Smooth muscle cell (in vitro differentiated cells): ENCODE measurements at regions not wholly inside any gene's neighbourhood (a gene's known extent, or its start where the extent isn't known, plus 50 kb on each side); places are given as distances from the start of the nearest gene placed in this dataset.

Experiments
- DNase-seq: peaks from one replicate; lab custom pipeline; 2025; ENCODE audit not compliant: unreplicated experiment; lab: John Stamatoyannopoulos, UW
- H2AFZ ChIP-seq: fragments of 200-600 bp; sonication (generic); 2 replicates; pipeline ENCODE4 v1.6.0; 2016; ENCODE audit warnings: antibody characterized with exemption, low read depth, mild to moderate bottlenecking
- H3F3A ChIP-seq: fragments of 200-600 bp; sonication (generic); 2 replicates; pipeline ENCODE4 v1.6.0; 2017; ENCODE audit warnings: antibody characterized with exemption, low read depth
- H3K27ac ChIP-seq: fragments of 200-600 bp; sonication (generic); 2 replicates; pipeline ENCODE4 v1.5.1; 2016; ENCODE audit warnings: low read depth, mild to moderate bottlenecking
- H3K27me3 ChIP-seq: fragments of 200-600 bp; sonication (generic); 2 replicates; pipeline ENCODE4 v1.6.1; 2016; ENCODE audit warnings: low read depth, mild to moderate bottlenecking
- H3K36me3 ChIP-seq: fragments of 200-600 bp; sonication (generic); 2 replicates; pipeline ENCODE4 v1.5.1; 2016; ENCODE audit warnings: low read depth
- H3K4me1 ChIP-seq: fragments of 200-600 bp; sonication (generic); 2 replicates; pipeline ENCODE4 v1.5.1; 2016; ENCODE audit warnings: low read depth
- H3K4me2 ChIP-seq: fragments of 200-600 bp; sonication (generic); 2 replicates; pipeline ENCODE4 v1.6.0; 2016; ENCODE audit warnings: mild to moderate bottlenecking
- H3K4me3 ChIP-seq: fragments of 200-600 bp; sonication (generic); 2 replicates; pipeline ENCODE4 v1.5.1; 2016; ENCODE audit warnings: mild to moderate bottlenecking
- H3K79me2 ChIP-seq: fragments of 200-600 bp; sonication (generic); 2 replicates; pipeline ENCODE4 v1.6.0; 2016; ENCODE audit warnings: low read depth, mild to moderate bottlenecking
- H3K9ac ChIP-seq: fragments of 200-600 bp; sonication (generic); 2 replicates; pipeline ENCODE4 v1.6.0; 2016; ENCODE audit warnings: low read depth
- H3K9me3 ChIP-seq: fragments of 200-600 bp; sonication (generic); replicated peaks from 2 replicates; pipeline ENCODE4 v1.5.1; 2016; ENCODE audit warnings: low read depth
- H4K20me1 ChIP-seq: fragments of 200-600 bp; sonication (generic); 2 replicates; pipeline ENCODE4 v1.6.0; 2016; ENCODE audit warnings: low read depth
- CTCF ChIP-seq: fragments of 200-600 bp; sonication (generic); IDR thresholded peaks from 2 replicates; pipeline ENCODE4 v1.5.1; 2017; ENCODE audit warnings: borderline replicate concordance, mild to moderate bottlenecking, antibody characterized with exemption; ENCODE audit not compliant: insufficient read depth, poor library complexity, severe bottlenecking
- WGBS: methylation state at CpG from one replicate; pipeline ENCODE4 v1.1.7; 2016; ENCODE audit warnings: low lambda C conversion rate; 5-methylcytosine and 5-hydroxymethylcytosine counted together

- TF ChIP-seq CTCF = no peak
- no peak overlapping the region for H3K27ac ChIP-seq
- DNase-seq = no peak
Observed at GRCh38 chr6:93745306-93745705, 325.9 kb upstream of the EPHA7 start.

GRCh38 chr6:93735099-93735498, 315.7 kb upstream of the EPHA7 start:
- no peaks in the 10 kb centered on the region for H3K27me3 ChIP-seq
- TF ChIP-seq CTCF = no peak
- no peaks in the 10 kb centered on the region for H3K36me3 ChIP-seq
- no peaks in the 10 kb centered on the region for H3K79me2 ChIP-seq
- no peaks in the 10 kb centered on the region for H4K20me1 ChIP-seq
- no peak overlapping the region for H3K9ac ChIP-seq
- no peak overlapping the region for H2AFZ ChIP-seq
- H3K4me1 ChIP-seq = no peaks in the 10 kb centered on the region
- H3F3A ChIP-seq = no peaks in the 10 kb centered on the region
- no peaks in the 10 kb centered on the region for H3K9me3 ChIP-seq
- no peak overlapping the region for H3K4me2 ChIP-seq
- H3K4me3 ChIP-seq = no peak overlapping the region
- WGBS = 93% methylated on average over 3 of the region's 3 CpGs
- DNase-seq = no peak
- no peak overlapping the region for H3K27ac ChIP-seq

More at GRCh38 chr6:93745306-93745705, 325.9 kb upstream of the EPHA7 start:
- WGBS = 89% methylated on average over 2 of the region's 2 CpGs
- Histone ChIP-seq H3K4me2 (no peak overlapping the region), H4K20me1 (no peaks in the 10 kb centered on the region), H3K9me3 (no peaks in the 10 kb centered on the region), H3K36me3 (no peaks in the 10 kb centered on the region), H3F3A (no peaks in the 10 kb centered on the region), H2AFZ (no peak overlapping the region), H3K27me3 (no peaks in the 10 kb centered on the region), H3K79me2 (no peaks in the 10 kb centered on the region), H3K4me3 (no peak overlapping the region), H3K9ac (no peak overlapping the region), H3K4me1 (no peaks in the 10 kb centered on the region)

- no peak overlapping the region for H3K4me2 ChIP-seq
- no peaks in the 10 kb centered on the region for H3F3A ChIP-seq
- H3K9me3 ChIP-seq = no peaks in the 10 kb centered on the region
- no peak for TF ChIP-seq CTCF
- no peaks in the 10 kb centered on the region for H4K20me1 ChIP-seq
- WGBS = 73% methylated on average over 1 of the region's 1 CpG
- H3K27ac ChIP-seq = no peak overlapping the region
- H3K27me3 ChIP-seq = no peaks in the 10 kb centered on the region
- no peak overlapping the region for H3K4me3 ChIP-seq
- H2AFZ ChIP-seq = no peak overlapping the region
- no peaks in the 10 kb centered on the region for H3K79me2 ChIP-seq
- no peak overlapping the region for H3K9ac ChIP-seq
- DNase-seq = no peak
- no peaks in the 10 kb centered on the region for H3K4me1 ChIP-seq
- no peaks in the 10 kb centered on the region for H3K36me3 ChIP-seq
Observed at GRCh38 chr6:93731306-93731705, 311.9 kb upstream of the EPHA7 start.

- H3K4me3 ChIP-seq = no peak overlapping the region
- no peak for TF ChIP-seq CTCF
- no peak for DNase-seq
- H3F3A ChIP-seq = no peaks in the 10 kb centered on the region
- no peak overlapping the region for H2AFZ ChIP-seq
- no peaks in the 10 kb centered on the region for H3K27me3 ChIP-seq
- H3K36me3 ChIP-seq = no peaks in the 10 kb centered on the region
- H3K9ac ChIP-seq = no peak overlapping the region
- no peaks in the 10 kb centered on the region for H3K4me1 ChIP-seq
- H3K79me2 ChIP-seq = no peaks in the 10 kb centered on the region
- H4K20me1 ChIP-seq = no peaks in the 10 kb centered on the region
- WGBS = 56% methylated on average over 2 of the region's 2 CpGs
- H3K9me3 ChIP-seq = no peaks in the 10 kb centered on the region
- no peak overlapping the region for H3K27ac ChIP-seq
- H3K4me2 ChIP-seq = no peak overlapping the region
Observed at GRCh38 chr6:93728150-93728549, 308.8 kb upstream of the EPHA7 start.
